ENCODE measurements at regions not wholly inside any gene's neighbourhood (a gene's known extent, or its start where the extent isn't known, plus 50 kb on each side); places are given as distances from the start of the nearest gene placed in this dataset.
"Not testable (repeated sequence)": the region's sequence is repeated elsewhere in the genome, so short reads cannot be mapped to it uniquely, and the experiment has no call there.

- ChIA-PET CTCF (interaction anchor here (1.0 kb wide), 1 partner anchor 115 kb away, joined by 3 read pairs; no protein-coding TSS in a partner anchor), POLR2A (no interaction called here)
- no peak for DNase-seq (ENCODE audit: extremely low spot score)
- TF ChIP-seq CTCF (IDR thresholded peaks at IDR 0.05; ENCODE audit: control extremely low read depth, extremely low read depth, low read depth, missing control alignments): no peak
Observed at GRCh38 chr4:116183241-116183640, 902.1 kb downstream of the TRAM1L1 start.

GRCh38 chr4:116180157-116180601 lies 905.2 kb downstream of the TRAM1L1 start:
- TF ChIP-seq CTCF (IDR thresholded peaks at IDR 0.05; ENCODE audit: control extremely low read depth, extremely low read depth, low read depth, missing control alignments): peak; percentile 45
- CTCF ChIA-PET: interaction anchor here (1.0 to 1.5 kb wide), 4 partner anchors 12 to 102 kb away, joined by 3 to 5 read pairs (median 3); no protein-coding TSS in a partner anchor
- POLR2A ChIA-PET: no interaction called here
- DNase-seq (ENCODE audit: extremely low spot score): peak; percentile 12

GRCh38 chr4:116151371-116151770 lies 934.0 kb downstream of the TRAM1L1 start:
- DNase-seq (ENCODE audit: extremely low spot score); POLR2A ChIA-PET; CTCF ChIA-PET: not testable (repeated sequence)

GRCh38 chr4:116150152-116150551 lies 935.2 kb downstream of the TRAM1L1 start:
- no peak for TF ChIP-seq CTCF (IDR thresholded peaks at IDR 0.05; ENCODE audit: control extremely low read depth, extremely low read depth, low read depth, missing control alignments)
- ChIA-PET CTCF (interaction anchor here (1.3 kb wide), 1 partner anchor 17 kb away, joined by 4 read pairs; no protein-coding TSS in a partner anchor), POLR2A (no interaction called here)
- no peak for DNase-seq (ENCODE audit: extremely low spot score)

- CTCF ChIA-PET: no interaction called here
- DNase-seq (ENCODE audit: extremely low spot score): no peak
- POLR2A ChIA-PET: no interaction called here
- no peak for TF ChIP-seq CTCF (IDR thresholded peaks at IDR 0.05; ENCODE audit: control extremely low read depth, extremely low read depth, low read depth, missing control alignments)
Observed at GRCh38 chr4:116143198-116143597, 942.2 kb downstream of the TRAM1L1 start.

- ChIA-PET CTCF (interaction anchor here (1.4 to 2.0 kb wide), 2 partner anchors 15 to 17 kb away, joined by 3 to 4 read pairs; no protein-coding TSS in a partner anchor), POLR2A (no interaction called here)
- no peak for DNase-seq (ENCODE audit: extremely low spot score)
- no peak for TF ChIP-seq CTCF (IDR thresholded peaks at IDR 0.05; ENCODE audit: control extremely low read depth, extremely low read depth, low read depth, missing control alignments)
Observed at GRCh38 chr4:116132946-116133345, 952.4 kb downstream of the TRAM1L1 start.

- no peak for DNase-seq (ENCODE audit: extremely low spot score)
- POLR2A ChIA-PET: no interaction called here
- CTCF ChIA-PET: no interaction called here
- TF ChIP-seq CTCF (IDR thresholded peaks at IDR 0.05; ENCODE audit: control extremely low read depth, extremely low read depth, low read depth, missing control alignments): no peak
Observed at GRCh38 chr4:116126794-116127193, 958.6 kb downstream of the TRAM1L1 start.

Data from GM10248 (cell line).